Prostate gland (tissue), 2 donors: ENCODE measurements at regions not wholly inside any gene's neighbourhood (a gene's known extent, or its start where the extent isn't known, plus 50 kb on each side); places are given as distances from the start of the nearest gene placed in this dataset.
A peak's percentile ranks its signal among the peaks of the same experiment; 100 is the strongest.

Experiments used
- DNase-seq: peaks from one replicate; pipeline ENCODE4 v3.0.0-alpha.2; 2019; ENCODE audit warnings: low spot score
- H3K27ac ChIP-seq, 2 donors: fragments of 200-600 bp; sonication (generic); 2 replicates each; pipeline ENCODE4 v1.5.1; 2017 to 2019
- H3K27me3 ChIP-seq: fragments of 200-600 bp; sonication (generic); replicated peaks from 2 replicates; pipeline ENCODE4 v1.5.1; 2019; ENCODE audit not compliant: insufficient read depth
- H3K36me3 ChIP-seq, 2 donors: fragments of 200-600 bp; sonication (generic); 1 replicate in 1 of 2; 2 replicates in 1 of 2; pipeline versions ENCODE4 v1.5.1 to v1.8.1; 2017 to 2019
- H3K4me1 ChIP-seq: fragments of 200-600 bp; sonication (generic); replicated peaks from 2 replicates; pipeline ENCODE4 v1.5.1; 2019
- H3K4me3 ChIP-seq, 2 donors: fragments of 200-600 bp; sonication (generic); 2 replicates each; pipeline ENCODE4 v1.5.1; 2017 to 2019
- H3K9me3 ChIP-seq: fragments of 200-600 bp; sonication (generic); 2 replicates; pipeline ENCODE4 v1.5.1; 2017
- CTCF ChIP-seq, 4 experiments: fragments of 200-600 bp in 2 of 4; fragments of 450-650 bp in 2 of 4; sonication (generic) in 2 of 4; IDR thresholded peaks; 1 replicate in 3 of 4; 2 replicates in 1 of 4; pipeline ENCODE4 v1.5.1; 2016 to 2019; ENCODE audit warnings: antibody characterized with exemption in 4 of 4, mild to moderate bottlenecking in 2 of 4, moderate library complexity in 2 of 4
- POLR2A ChIP-seq: fragments of 450-650 bp; IDR thresholded peaks from one replicate; pipeline ENCODE4 v1.6.1; 2016; ENCODE audit warnings: antibody characterized with exemption, mild to moderate bottlenecking
- POLR2AphosphoS5 ChIP-seq: sonication (generic); formaldehyde crosslinking; IDR thresholded peaks from one replicate; pipeline ENCODE4 v1.6.1; 2017; ENCODE audit warnings: antibody characterized with exemption
- WGBS: methylation state at CpG from one replicate; pipeline ENCODE4 v1.1.5; 2018; 5-methylcytosine and 5-hydroxymethylcytosine counted together
- intact Hi-C: fragments of 100-400 bp; cut with DNase I; formaldehyde crosslinking; loops from one replicate; pipeline ENCODE4 v1.14.2; 2022

DNA sequence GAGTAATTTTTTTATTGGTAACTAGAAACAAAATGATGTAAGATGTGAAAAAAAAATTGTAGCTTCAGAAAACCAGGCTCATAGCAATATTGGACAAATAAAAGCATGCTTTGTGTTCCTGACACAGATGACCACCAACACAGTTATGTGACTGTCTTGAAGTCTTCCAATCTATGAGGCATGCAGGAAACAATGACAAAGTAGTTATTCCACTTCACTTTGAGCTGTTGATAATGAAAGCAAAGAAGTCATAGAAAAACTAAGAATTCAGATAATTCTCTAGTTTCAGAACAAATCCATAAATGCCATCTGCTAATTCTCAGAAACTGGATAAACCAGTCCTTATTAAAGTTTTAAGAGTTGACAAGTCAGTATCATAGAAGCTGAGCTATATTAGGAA lies 378.4 kb upstream of the SEMA3D start:
- DNase-seq, result no peak
- Histone ChIP-seq H3K4me1 (no peaks in the 10 kb centered on the region), H3K27me3 (no peaks in the 10 kb centered on the region), H3K36me3 (no peaks in the 10 kb centered on the region), H3K9me3 (no peaks in the 10 kb centered on the region), H3K27ac (no peak overlapping the region), H3K4me3 (no peak overlapping the region)
- TF ChIP-seq POLR2A (no peak), CTCF (IDR thresholded peaks at IDR 0.05) (no peak)
- intact Hi-C loops, result no loop called here

- Histone ChIP-seq H3K4me1 (no peaks in the 10 kb centered on the region), H3K36me3 (no peaks in the 10 kb centered on the region), H3K27ac (no peak overlapping the region), H3K9me3 (no peaks in the 10 kb centered on the region), H3K4me3 (no peak overlapping the region), H3K27me3 (no peaks in the 10 kb centered on the region)
- intact Hi-C loops, result no loop called here
- TF ChIP-seq POLR2AphosphoS5 (no peak), CTCF (IDR thresholded peaks at IDR 0.05) (no peak), POLR2A (no peak)
- DNase-seq, result no peak
- 78% methylated on average over 3 of the region's 3 CpGs for WGBS
Measured at GRCh38 chr7:85564861-85565260, 378.0 kb upstream of the SEMA3D start.

GRCh38 chr7:85561706-85562105 lies 374.9 kb upstream of the SEMA3D start:
- DNase-seq, result no peak
- intact Hi-C loops, result no loop called here
- Histone ChIP-seq H3K36me3 (no peaks in the 10 kb centered on the region), H3K9me3 (no peaks in the 10 kb centered on the region), H3K4me3 (no peak overlapping the region), H3K27me3 (no peaks in the 10 kb centered on the region), H3K4me1 (no peaks in the 10 kb centered on the region), H3K27ac (no peak overlapping the region)
- TF ChIP-seq POLR2A (no peak), POLR2AphosphoS5 (no peak), CTCF (IDR thresholded peaks at IDR 0.05) (no peak)

DNA sequence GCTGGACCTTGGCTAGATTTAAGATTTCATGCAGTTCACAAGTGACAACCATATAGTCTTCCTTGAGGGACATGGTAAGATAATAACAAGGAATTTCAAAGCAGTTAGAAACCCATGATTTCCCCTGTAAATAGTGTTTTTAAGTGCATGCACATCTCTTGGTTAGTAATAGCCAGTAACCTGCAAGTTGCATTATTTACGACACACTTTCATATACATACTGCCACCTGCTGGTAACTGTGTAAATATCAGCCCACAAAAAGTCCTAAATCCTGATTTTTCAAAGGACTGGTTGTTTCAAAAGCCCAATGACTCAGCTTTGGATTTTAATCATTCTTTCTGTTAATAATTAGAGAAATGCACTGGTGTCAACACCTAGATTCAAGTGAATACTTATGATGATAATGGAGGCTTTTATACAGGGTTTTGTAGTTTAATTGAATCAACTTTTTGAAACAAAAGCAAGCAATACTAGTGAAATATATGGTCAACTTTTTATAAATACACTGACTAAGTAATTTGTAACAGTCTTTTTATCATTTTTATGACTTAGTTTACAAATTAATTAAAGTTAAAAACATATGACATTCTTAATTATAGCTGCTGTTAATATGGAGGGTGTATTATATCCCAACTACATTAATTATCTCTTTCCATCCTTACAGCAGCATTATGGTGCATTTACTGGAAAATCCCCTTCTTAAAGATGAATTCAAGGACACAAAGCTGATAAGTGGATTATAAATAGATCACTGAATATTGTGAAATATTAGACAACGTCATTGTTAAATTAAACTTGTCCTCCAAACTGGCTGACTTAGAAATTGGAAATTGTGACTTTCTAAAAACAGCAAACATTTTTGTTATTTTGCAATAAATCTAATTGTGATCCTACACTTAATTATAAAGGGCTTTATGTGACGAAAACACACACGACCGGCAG lies 367.7 kb upstream of the SEMA3D start:
- peak; percentile 9 for DNase-seq
- Histone ChIP-seq H3K4me1 (no peaks in the 10 kb centered on the region), H3K27ac (no peak overlapping the region), H3K4me3 (no peak overlapping the region), H3K27me3 (no peaks in the 10 kb centered on the region), H3K9me3 (no peaks in the 10 kb centered on the region), H3K36me3 (no peaks in the 10 kb centered on the region)
- TF ChIP-seq CTCF (IDR thresholded peaks at IDR 0.05) (peak; percentile 34 to 74 (median 62)), POLR2AphosphoS5 (no peak)
- WGBS, result 73% methylated on average over 5 of the region's 5 CpGs
- intact Hi-C loops, result loop anchor here (5.0 kb wide), 2 partner anchors 367 to 512 kb away; partner anchors contain the start of gene SEMA3D
